Keratinocyte (primary cell): ENCODE measurements at regions not wholly inside any gene's neighbourhood (a gene's known extent, or its start where the extent isn't known, plus 50 kb on each side); places are given as distances from the start of the nearest gene placed in this dataset.

Source experiments
- CTCF ChIP-seq, 3 experiments: IDR thresholded peaks in 1 of 3; conservative IDR thresholded peaks in 1 of 3; optimal IDR thresholded peaks in 1 of 3; 2 replicates in 2 of 3; 3 replicates in 1 of 3; pipeline versions ENCODE3 to v1.5.1; 2011; ENCODE audit warnings: low read length in 3 of 3, mild to moderate bottlenecking in 3 of 3, moderate library complexity in 2 of 3, control low read depth in 1 of 3, inconsistent platforms in 1 of 3; ENCODE audit not compliant: insufficient read depth in 2 of 3; ENCODE audit errors: extremely low read depth in 1 of 3
- EZH2 ChIP-seq: IDR thresholded peaks from one replicate; pipeline ENCODE4 v1.6.1; 2012; ENCODE audit warnings: inconsistent platforms, mild to moderate bottlenecking, low read length, moderate library complexity

GRCh38 chrX:873016-873415, 242.4 kb downstream of the SHOX start:
- TF ChIP-seq EZH2, result no peak
- no peak for TF ChIP-seq CTCF (optimal IDR thresholded peaks at IDR 0.05 in 1 of 3, IDR thresholded peaks at IDR 0.05 in 1 of 3, conservative IDR thresholded peaks at IDR 0.05 in 1 of 3; ENCODE audit: extremely low read depth in 1 of 3, insufficient read depth in 2 of 3, low read length in 3 of 3)
